ENCODE measurements at regions not wholly inside any gene's neighbourhood (a gene's known extent, or its start where the extent isn't known, plus 50 kb on each side); places are given as distances from the start of the nearest gene placed in this dataset.

- no peak overlapping the region for H3K4me3 ChIP-seq (ENCODE audit: low read depth, low read length)
- H3K27me3 ChIP-seq (replicated peaks): no peaks in the 10 kb centered on the region
- TF ChIP-seq, protein P1, sequence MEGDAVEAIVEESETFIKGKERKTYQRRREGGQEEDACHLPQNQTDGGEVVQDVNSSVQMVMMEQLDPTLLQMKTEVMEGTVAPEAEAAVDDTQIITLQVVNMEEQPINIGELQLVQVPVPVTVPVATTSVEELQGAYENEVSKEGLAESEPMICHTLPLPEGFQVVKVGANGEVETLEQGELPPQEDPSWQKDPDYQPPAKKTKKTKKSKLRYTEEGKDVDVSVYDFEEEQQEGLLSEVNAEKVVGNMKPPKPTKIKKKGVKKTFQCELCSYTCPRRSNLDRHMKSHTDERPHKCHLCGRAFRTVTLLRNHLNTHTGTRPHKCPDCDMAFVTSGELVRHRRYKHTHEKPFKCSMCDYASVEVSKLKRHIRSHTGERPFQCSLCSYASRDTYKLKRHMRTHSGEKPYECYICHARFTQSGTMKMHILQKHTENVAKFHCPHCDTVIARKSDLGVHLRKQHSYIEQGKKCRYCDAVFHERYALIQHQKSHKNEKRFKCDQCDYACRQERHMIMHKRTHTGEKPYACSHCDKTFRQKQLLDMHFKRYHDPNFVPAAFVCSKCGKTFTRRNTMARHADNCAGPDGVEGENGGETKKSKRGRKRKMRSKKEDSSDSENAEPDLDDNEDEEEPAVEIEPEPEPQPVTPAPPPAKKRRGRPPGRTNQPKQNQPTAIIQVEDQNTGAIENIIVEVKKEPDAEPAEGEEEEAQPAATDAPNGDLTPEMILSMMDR (IDR thresholded peaks at IDR 0.05; ENCODE audit: low read depth, low read length, missing control alignments): no peak
- H3K36me3 ChIP-seq (replicated peaks): no peaks in the 10 kb centered on the region
- H3K27ac ChIP-seq: no peak overlapping the region
- no peak for DNase-seq
- in situ Hi-C loops (cut with HindIII; ENCODE audit: low pct_ligation_motif_present, low sequenced_read_pairs): loop anchor here (25.0 kb wide), 1 partner anchor 589 kb away; no protein-coding TSS in a partner anchor
Measured at GRCh38 chr11:131073167-131073566, 156.9 kb upstream of the SNX19 start.

- Histone ChIP-seq H3K27me3 (replicated peaks) (no peaks in the 10 kb centered on the region), H3K4me3 (ENCODE audit: low read depth, low read length) (no peak overlapping the region), H3K36me3 (replicated peaks) (no peaks in the 10 kb centered on the region), H3K27ac (no peak overlapping the region)
- no peak for DNase-seq
- in situ Hi-C loops (cut with HindIII; ENCODE audit: low pct_ligation_motif_present, low sequenced_read_pairs): loop anchor here (25.0 kb wide), 1 partner anchor 588 kb away; no protein-coding TSS in a partner anchor
- TF ChIP-seq, protein P1 (IDR thresholded peaks at IDR 0.05; ENCODE audit: low read depth, low read length, missing control alignments): no peak
Measured at GRCh38 chr11:131074573-131074972, 158.3 kb upstream of the SNX19 start.

GRCh38 chr11:131077340-131077739 lies 161.1 kb upstream of the SNX19 start:
- in situ Hi-C loops (cut with HindIII; ENCODE audit: low pct_ligation_motif_present, low sequenced_read_pairs): no loop called here
- no peak overlapping the region for H3K4me3 ChIP-seq (ENCODE audit: low read depth, low read length)
- DNase-seq: no peak
- H3K27ac ChIP-seq: no peak overlapping the region
- no peaks in the 10 kb centered on the region for H3K27me3 ChIP-seq (replicated peaks)
- TF ChIP-seq, protein P1 (IDR thresholded peaks at IDR 0.05; ENCODE audit: low read depth, low read length, missing control alignments): no peak
- H3K36me3 ChIP-seq (replicated peaks): no peaks in the 10 kb centered on the region

GRCh38 chr11:131079036-131079435 lies 162.8 kb upstream of the SNX19 start:
- in situ Hi-C loops (cut with HindIII; ENCODE audit: low pct_ligation_motif_present, low sequenced_read_pairs): no loop called here
- TF ChIP-seq, protein P1 (IDR thresholded peaks at IDR 0.05; ENCODE audit: low read depth, low read length, missing control alignments): no peak
- H3K27me3 ChIP-seq (replicated peaks): no peaks in the 10 kb centered on the region
- H3K4me3 ChIP-seq (ENCODE audit: low read depth, low read length): no peak overlapping the region
- no peaks in the 10 kb centered on the region for H3K36me3 ChIP-seq (replicated peaks)
- H3K27ac ChIP-seq: no peak overlapping the region
- no peak for DNase-seq

GRCh38 chr11:131089727-131090245 lies 173.5 kb upstream of the SNX19 start:
- in situ Hi-C loops (cut with HindIII; ENCODE audit: low pct_ligation_motif_present, low sequenced_read_pairs): no loop called here
- Histone ChIP-seq H3K27ac (no peak overlapping the region), H3K27me3 (replicated peaks) (no peaks in the 10 kb centered on the region), H3K36me3 (replicated peaks) (no peaks in the 10 kb centered on the region), H3K4me3 (ENCODE audit: low read depth, low read length) (no peak overlapping the region)
- TF ChIP-seq, protein P1 (IDR thresholded peaks at IDR 0.05; ENCODE audit: low read depth, low read length, missing control alignments): no peak
- DNase-seq: no peak

DNA sequence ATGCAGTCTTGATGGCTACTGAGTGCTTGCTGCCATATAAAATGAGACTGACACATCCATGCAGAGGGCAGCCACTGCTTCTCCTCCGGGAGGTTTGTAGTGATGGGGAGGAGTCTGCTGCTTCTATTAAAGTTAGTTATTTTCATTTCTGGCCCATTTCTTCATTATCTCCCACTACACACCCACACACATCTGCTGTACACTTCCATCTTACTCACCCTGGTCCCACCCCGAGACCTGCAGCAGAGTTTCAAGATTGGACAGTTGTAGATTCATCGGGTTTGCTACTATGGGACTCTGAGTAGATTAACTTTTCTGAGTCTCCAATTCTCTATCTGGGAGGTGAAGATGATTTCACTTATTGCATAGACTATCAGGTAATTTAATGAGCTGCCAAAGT lies 176.2 kb upstream of the SNX19 start:
- no peak for DNase-seq
- TF ChIP-seq, protein P1 (IDR thresholded peaks at IDR 0.05; ENCODE audit: low read depth, low read length, missing control alignments): no peak

More for the DNA sequence above, 176.2 kb upstream of the SNX19 start:
- no peak overlapping the region for H3K4me3 ChIP-seq (ENCODE audit: low read depth, low read length)
- in situ Hi-C loops (cut with HindIII; ENCODE audit: low pct_ligation_motif_present, low sequenced_read_pairs): no loop called here
- no peaks in the 10 kb centered on the region for H3K36me3 ChIP-seq (replicated peaks)
- H3K27me3 ChIP-seq (replicated peaks): no peaks in the 10 kb centered on the region
- H3K27ac ChIP-seq: no peak overlapping the region
